GM21390 (cell line): ENCODE measurements at regions not wholly inside any gene's neighbourhood (a gene's known extent, or its start where the extent isn't known, plus 50 kb on each side); places are given as distances from the start of the nearest gene placed in this dataset.

Source experiments
- ATAC-seq: cut with Tn5 transposase; IDR thresholded peaks from one replicate; pipeline ENCODE4 v1.9.1; 2021; ENCODE audit not compliant: unreplicated experiment

DNA sequence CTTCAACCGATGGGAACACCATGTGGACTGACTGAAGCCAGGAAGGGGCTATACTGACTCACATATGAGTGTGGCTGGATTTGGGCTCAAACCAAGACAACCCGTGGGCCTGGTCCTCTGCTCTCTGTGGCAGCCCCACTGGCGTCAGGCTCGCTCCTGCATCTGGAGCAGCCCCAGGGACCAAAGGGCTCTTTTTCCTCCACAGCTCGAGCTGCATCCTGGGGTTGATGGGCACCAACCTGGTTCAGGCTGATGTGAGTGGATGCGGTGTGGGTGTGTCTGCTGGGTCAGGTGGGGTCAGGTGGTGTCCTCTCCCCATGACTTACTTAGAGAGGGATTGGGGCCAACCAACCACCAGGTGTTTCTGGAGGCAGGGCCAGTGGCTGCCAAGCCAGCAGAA lies 303.0 kb upstream of the AJAP1 start:
- no peak for ATAC-seq

GRCh38 chr1:4353090-4353856 lies 301.1 kb upstream of the AJAP1 start:
- ATAC-seq: no peak

DNA sequence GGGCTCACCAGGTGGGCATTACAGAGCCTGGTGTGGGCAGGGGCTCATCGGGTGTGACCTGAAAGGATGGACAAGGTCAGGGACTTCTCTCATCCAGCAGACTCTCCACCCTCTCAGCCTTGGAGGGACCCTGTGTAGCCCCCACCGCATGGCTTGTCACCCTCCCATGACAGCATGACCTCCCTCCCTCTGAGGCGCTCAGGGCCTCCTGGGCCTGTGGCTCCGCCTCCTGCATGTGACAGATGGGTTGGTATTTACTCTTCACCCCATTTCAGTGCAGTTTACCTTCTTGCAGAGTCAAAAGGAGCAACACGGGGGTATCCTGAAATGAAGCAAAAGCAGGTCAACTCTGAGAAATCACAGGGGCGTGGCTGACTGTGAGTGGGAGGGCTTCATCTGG lies 298.6 kb upstream of the AJAP1 start:
- no peak for ATAC-seq

- ATAC-seq: no peak
Observed at GRCh38 chr1:4362314-4363044, 291.9 kb upstream of the AJAP1 start.

DNA sequence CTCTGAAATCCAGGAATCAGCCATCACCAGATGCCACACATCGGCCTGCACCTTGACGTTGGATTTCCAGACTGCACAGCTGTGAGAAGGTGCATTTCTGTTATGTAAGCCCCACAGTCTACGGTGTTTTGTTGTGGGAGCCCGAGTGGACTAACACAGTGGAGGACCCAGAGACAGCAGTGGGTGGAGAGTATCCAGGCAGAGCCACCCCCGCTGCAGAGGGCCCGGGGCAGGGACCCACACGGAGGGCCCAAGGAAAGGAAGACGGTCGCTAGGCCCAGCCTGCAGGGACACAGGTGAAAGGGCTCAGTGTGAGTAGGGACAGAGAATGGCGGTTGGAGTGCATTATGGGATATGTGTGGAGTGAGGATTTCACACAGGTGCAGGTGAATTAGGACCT lies 288.3 kb upstream of the AJAP1 start:
- no peak for ATAC-seq

DNA sequence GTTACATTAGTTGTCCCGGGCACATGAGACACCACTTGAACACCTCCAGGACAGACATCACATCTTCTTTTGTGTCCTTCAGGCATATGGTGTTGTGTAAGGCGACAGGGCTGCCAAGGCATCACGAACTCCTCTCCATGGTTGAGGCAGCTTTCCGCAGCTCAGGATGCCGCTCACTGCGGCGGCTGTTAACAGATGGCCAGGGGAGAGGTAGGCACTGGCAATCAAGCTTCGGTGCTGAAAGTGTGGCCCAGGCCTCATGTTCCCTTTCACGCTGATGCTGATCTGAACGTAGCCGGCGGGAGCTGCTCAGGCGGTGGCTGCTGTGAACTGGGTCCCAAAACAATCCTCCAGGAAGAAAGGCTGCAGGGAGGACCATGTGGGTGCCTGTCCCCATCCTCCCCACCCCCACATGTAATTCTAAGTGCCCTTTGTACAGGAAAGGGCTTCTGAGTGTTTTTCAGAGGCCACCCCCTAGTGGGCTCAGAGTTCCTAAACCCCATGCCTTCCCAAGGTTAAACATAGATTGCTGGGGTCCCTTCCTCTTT lies 287.1 kb upstream of the AJAP1 start:
- no peak for ATAC-seq

DNA sequence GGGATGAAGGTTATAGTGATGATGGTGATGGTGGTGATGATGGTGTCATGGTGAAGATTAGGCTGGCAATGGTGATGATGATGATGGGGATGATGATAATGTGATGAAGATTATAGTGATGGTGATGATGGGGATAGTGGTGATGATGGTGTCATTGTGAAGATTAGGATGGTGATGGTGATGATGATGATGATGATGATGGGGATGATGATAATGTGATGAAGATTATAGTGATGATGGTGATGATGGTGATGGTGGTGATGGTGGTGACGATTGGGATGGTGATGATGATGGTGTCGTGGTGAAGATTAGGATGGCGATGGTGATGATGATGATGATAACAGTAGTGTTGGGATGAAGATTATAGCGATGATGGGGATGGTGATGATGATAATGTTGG lies 285.1 kb upstream of the AJAP1 start:
- ATAC-seq: no peak

GRCh38 chr1:4371849-4372248 lies 282.6 kb upstream of the AJAP1 start:
- ATAC-seq: no peak

- no peak for ATAC-seq
Observed at GRCh38 chr1:4375812-4376211, 278.6 kb upstream of the AJAP1 start.

GRCh38 chr1:4379451-4380175 lies 274.8 kb upstream of the AJAP1 start:
- no peak for ATAC-seq

DNA sequence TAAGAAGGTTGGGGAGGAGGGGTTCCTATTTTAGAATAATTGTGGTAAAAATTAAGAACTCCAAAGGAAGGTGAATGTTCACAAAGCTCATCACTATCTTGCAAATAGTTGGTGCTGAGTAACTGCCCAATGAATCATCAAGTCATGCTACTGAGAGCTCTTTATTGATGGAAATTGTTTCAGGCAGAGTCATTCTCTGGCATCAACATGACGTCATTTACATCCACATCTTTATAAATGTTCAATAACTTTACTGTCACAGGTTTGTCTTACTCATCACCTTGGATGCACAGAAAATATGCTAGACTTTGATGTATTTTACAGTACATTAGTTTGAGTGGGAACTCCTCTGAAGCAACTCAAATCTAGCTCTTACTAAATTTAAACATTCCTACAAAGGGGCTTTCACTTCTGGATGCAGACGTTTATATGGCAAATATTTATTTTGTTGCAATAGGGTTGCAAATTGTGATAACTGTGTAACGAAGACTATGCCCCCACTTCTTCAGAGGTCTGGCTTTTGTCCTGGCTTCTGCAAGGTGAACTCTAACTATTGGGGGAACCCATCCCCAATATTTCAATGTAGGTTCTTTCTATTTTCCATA lies 273.7 kb upstream of the AJAP1 start:
- ATAC-seq: no peak

- ATAC-seq: no peak
Observed at GRCh38 chr1:4393191-4393590, 261.2 kb upstream of the AJAP1 start.

- ATAC-seq: no peak
Observed at GRCh38 chr1:4394366-4394765, 260.0 kb upstream of the AJAP1 start.

DNA sequence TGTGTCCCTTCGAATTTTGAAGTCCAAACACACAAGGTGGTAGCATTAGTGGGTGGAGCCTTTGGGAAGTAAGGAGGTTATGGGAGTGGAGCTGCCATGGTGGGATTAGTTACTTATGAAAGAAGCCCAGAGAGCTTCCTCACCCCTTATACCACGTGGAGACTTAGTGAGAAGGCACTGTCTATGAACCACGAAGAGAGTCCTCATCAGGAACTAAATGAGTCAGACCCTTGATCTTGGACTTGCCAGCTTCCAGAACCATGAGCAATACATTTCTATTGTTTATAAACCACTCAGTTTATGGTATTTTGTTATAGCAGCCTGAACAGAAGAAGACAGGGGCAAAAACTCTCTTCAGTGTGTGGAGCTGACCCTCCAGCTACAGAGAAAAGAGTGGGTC lies 259.3 kb upstream of the AJAP1 start:
- no peak for ATAC-seq

GRCh38 chr1:4395676-4396075 lies 258.7 kb upstream of the AJAP1 start:
- ATAC-seq: no peak

GRCh38 chr1:4396551-4396950 lies 257.9 kb upstream of the AJAP1 start:
- ATAC-seq: no peak

GRCh38 chr1:4397196-4397595 lies 257.2 kb upstream of the AJAP1 start:
- ATAC-seq: no peak

DNA sequence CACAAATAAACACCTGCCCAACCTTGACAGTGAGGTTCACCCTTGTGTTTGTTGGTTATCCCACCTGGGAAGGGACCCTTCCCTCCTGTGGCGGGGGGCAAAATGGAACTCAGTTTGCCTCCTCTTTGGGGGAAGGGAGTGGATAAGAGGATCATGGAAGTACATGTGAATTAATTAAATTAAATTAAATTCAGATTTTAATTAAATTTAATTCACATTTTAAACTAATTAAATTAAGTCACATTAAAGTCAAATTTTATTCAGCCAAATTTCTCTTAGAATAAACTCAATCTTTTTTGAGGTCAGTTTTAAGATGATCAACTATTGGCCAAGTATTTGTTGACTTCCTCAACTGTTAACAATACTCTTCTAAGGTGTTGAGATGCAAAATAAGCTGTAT lies 252.4 kb upstream of the AJAP1 start:
- no peak for ATAC-seq

- no peak for ATAC-seq
Observed at GRCh38 chr1:4404854-4405590, 249.4 kb upstream of the AJAP1 start.

DNA sequence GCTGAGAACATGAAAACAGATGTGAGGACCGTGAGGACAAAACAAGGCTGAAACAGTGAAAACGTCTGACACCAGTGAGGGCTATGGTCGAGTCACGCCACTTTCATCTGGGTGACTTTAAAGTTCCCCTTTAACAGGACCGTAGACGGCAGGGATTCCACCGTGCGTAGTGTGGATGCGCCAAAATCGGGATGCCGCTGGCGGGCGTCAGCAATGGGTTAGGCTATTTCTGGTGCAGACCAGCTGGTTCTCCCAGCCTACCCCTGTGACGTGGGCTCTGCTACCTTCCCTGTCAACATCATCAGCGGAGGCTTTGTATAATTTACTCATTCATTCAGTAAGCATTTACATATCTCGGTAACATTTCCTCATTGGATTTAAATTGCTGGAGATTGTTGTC lies 246.6 kb upstream of the AJAP1 start:
- no peak for ATAC-seq

DNA sequence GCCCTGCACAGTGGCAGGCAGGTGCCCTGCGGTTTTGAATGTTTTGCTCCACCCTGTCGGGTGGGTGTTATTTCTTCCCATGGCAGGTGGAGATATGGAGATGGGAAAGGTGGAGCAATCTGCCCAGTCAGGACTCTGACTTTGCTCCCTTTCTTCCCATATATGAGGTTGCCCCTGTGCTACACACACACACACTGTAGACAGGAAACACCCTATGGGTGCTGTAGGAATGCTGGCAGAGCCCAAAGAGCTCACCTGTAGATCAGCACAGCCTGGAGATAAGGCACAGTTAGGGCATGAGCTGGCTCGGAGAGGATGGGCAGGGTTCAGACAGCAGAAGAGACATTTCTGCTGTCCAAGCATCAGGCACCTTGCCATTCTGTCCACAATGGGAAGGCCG lies 246.0 kb upstream of the AJAP1 start:
- ATAC-seq: no peak
